Superior temporal gyrus (tissue), 1 donor: ENCODE measurements at regions not wholly inside any gene's neighbourhood (a gene's known extent, or its start where the extent isn't known, plus 50 kb on each side); places are given as distances from the start of the nearest gene placed in this dataset.
"Not testable (repeated sequence)": the region's sequence is repeated elsewhere in the genome, so short reads cannot be mapped to it uniquely, and the experiment has no call there.

Source experiments
- DNase-seq: peaks from one replicate; pipeline ENCODE4 v3.0.0-alpha.2; 2016; ENCODE audit errors: extremely low spot score

- DNase-seq = not testable (repeated sequence)
Measured at GRCh38 chr7:79625921-79626320, 172.5 kb upstream of the MAGI2 start.

DNA sequence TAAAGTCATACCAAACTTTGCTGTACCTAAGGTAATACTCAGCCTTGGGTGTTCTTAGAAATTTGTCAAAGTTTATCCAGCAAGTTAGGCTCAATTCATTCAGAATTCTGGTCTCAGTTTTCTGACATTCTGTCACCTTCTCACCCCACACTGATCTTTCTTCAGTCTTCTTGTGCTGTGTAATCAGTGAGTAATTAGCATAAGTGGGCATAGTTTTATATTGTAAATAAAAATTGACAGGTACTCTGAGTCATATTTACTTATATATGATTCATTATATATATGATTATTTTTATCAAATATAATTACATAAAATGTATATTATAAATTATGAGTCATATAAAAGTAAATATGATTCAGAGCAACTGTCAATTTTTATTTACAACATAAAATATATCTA lies 170.9 kb upstream of the MAGI2 start:
- no peak for DNase-seq

- no peak for DNase-seq
Measured at GRCh38 chr7:79622781-79623180, 169.3 kb upstream of the MAGI2 start.

DNA sequence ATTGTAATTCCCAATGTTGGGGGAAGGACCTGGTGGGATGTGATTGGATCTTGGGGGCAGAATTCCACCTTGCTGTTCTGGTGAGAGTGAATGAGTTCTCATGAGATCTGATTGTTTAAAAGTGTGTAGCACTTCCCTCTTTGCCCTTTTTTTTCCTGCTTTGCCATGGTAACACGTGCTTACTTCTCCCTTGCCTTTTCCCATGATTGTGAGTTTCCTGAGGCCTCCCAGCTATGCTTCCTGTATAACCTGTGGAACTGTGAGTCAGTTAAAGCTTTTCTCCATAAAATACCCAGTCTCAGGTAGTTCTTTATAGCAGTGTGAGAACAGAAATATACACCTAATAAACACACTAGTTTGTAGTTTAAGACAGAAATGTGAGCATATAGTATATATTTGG lies 166.8 kb upstream of the MAGI2 start:
- DNase-seq = no peak

DNA sequence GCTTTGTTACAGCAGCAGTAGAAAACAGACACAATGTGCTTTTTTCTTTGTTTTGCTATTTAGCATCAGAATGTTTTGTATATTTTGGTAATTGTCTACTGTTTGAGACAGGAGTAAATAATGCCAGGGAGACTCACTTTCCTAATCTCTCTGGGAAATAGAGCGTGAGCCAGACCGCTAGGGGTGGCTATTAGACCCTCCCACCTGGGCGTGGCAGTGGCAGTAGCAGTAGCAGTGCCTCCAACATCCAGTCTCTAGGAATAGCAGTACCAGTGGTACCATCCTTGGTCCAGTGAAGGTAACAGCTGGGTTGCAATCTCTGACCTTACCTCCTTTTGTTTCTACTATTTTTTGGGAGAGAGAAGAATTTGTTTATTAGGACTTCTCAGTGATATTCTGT lies 165.7 kb upstream of the MAGI2 start:
- no peak for DNase-seq

DNA sequence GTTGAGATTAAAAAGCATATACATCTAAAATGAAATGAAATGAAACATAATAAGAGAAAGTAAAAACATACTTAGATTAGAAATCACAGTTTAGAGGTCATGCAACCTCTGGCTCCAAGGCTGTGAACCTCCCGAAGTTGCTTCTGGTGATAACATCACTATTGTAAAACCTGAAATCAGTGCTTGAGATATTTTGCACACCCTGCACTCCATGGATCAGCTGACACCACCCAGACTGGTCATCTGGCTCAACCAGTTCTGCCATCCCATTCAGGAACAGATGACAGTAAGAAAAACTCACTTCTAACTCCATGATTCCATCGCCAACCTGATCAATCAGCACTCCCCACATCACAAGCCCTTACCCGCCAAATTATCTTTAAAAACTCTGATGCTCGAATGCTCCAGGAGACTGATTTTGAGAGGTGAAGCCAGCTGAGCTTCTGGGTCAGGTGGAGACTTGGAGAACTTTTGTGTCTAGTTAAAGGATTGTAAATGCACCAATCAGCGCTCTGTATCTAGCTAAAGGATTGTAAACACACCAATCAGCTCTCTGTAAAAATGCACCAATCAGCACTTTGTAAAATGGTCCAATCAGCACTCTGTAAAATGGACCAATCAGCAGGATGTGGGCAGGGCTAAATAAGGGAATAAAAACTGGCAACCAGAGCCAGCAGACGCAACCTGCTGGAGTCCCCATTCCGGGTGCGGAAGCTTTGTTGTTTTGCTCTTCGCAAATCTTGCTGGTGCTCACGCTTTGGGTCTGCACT lies 162.6 kb upstream of the MAGI2 start:
- DNase-seq = no peak

GRCh38 chr7:79615466-79615865 lies 162.0 kb upstream of the MAGI2 start:
- DNase-seq = no peak

- no peak for DNase-seq
Measured at GRCh38 chr7:79612903-79613302, 159.4 kb upstream of the MAGI2 start.

DNA sequence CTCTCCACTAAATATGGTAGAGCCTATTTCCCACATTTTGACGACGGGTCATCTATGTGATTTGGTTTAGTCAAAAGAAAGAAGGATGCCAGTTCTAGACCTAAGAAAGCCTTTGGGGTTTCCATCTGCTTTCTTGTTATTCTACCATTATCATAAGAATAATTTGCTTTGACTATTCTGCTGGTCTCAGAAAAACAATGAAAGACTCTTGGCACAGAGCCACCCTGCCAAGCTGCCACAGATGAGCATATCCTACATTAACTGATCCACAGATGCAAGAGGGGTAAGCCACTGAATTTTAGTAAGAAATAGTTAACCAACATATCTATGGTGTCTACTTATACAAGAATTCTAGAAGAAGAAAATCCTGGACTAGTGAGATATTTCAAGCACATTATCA lies 158.6 kb upstream of the MAGI2 start:
- no peak for DNase-seq

- DNase-seq = no peak
Measured at GRCh38 chr7:79610748-79611304, 157.4 kb upstream of the MAGI2 start.

DNA sequence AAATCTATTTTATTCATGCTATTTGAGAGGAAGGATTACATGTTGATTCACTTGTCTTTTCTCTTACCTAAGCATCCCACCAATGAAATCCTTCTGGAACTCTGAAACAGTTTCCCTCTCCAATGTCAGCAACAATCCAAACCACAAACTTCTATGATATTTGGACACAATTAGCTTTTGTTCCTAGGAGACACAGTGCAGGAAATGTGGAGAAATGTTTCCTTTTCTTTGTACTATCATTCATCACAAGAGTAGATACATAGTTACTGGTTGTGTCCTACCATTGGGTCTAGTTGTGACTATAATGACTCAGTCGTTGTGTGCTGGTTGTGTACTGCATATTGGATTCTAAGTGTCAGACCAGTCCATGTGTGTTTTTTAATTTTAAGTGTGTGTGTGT lies 156.8 kb upstream of the MAGI2 start:
- no peak for DNase-seq

GRCh38 chr7:79608005-79608404 lies 154.5 kb upstream of the MAGI2 start:
- DNase-seq = no peak

DNA sequence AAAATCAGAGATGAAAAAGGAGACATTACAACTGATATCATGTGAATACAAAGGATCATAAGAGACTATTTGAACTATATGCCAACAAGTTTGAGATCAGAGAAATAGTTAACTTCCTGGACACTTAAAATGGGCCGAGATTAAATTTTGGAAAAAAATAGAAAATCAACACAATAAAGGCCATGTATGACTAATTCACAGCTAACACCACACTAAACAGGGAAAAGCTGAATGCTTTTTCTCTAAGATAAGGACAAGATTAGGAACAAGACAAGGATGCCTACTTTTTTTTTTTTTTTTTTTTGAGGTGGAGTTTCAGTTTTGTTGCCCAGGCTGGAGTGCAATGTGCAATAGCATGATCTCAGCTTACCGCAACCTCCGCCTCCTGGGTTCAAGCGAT lies 151.4 kb upstream of the MAGI2 start:
- no peak for DNase-seq

DNA sequence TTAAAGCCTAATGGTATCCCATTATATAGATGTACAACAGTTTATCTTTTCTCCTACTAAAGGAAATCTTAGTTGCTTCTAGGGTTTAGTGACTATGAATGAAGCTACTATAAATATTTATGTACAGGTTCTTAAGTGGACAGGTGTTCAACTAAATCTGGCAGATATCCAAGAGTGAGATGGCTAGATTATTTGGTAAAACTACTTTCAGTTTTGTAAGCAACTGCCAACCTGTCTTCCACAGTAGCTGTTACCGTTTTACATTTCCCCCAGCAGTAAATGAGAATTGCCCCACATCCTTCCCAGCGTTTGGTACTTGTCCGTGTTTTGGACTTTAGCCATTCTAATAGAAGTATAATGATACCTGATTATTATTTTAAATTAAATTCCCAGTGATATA lies 144.9 kb upstream of the MAGI2 start:
- no peak for DNase-seq

GRCh38 chr7:79594671-79595070 lies 141.2 kb upstream of the MAGI2 start:
- not testable (repeated sequence) for DNase-seq

DNA sequence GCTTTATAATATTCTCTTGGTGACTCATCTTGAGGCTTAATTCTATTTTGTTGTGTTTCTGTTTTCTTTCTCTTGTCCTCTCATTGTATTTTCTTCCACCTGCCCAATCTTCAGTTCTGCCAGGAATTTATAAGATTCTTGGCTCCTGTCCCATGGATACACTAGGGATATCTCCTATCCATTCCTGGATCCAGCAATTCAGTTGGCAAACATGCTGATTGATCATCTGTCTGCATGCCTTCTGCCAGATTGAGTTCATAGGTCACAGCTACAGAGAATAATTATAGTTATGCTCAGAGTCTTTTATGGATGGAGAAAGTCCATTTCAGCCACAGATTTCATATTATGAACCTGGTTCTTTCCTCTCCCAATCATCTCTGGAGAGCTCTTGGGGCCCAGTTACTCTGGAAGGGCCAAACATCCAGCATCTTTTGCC lies 140.4 kb upstream of the MAGI2 start:
- no peak for DNase-seq

GRCh38 chr7:79590916-79591623 lies 137.6 kb upstream of the MAGI2 start:
- DNase-seq = no peak

GRCh38 chr7:79590391-79590790 lies 136.9 kb upstream of the MAGI2 start:
- no peak for DNase-seq

DNA sequence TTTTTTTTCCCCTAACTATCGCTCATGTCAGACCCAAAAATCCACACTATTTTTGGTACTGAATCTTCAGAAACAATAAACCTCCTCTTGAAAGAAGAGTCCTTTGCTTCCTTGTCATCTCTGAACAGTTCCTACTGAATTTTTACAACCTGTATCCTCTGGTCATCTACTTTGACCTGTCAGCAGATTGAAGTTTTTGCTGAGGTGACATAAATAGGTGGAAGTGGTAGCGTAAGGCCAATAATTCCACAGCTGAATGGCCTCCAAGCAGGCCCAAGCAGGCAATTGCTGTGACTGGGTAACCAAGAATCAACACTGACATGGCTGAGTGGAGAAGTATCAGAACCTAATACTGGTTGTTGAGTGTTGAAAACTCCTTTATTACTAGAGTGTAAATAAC lies 117.4 kb upstream of the MAGI2 start:
- no peak for DNase-seq

DNA sequence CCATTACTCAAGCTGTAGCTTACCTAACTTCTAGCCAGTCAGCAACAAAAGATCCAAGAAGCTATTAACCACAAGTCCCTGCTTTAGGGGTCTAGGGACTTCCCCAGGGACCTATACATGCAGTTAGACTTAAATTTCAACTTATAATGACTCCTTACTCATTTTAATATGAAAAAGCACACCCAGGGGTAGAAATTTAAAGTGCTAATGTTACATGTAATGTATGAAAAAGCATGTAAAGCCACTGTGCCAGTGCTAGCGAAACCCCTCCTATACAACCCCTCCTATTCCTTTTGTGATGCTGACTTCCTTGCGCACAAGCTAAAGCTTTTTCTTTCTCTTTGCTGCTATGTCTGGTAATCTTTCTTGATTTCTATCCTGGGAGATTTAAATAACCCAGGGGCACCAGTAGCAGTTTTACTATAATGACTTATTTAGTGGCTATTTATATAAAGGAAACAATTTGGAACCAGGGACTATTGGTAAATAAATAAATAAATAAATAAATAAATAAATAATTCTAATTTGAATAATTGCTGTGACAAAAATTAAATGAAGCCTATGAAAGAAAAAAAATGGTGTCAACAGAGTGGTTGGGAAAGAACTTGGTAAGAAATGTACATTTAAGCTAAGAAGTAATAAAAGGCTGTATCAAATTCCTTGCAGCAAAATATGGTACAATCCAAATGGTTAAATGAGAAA lies 110.5 kb upstream of the MAGI2 start:
- DNase-seq = no peak

- DNase-seq = no peak
Measured at GRCh38 chr7:79555571-79555970, 102.1 kb upstream of the MAGI2 start.

DNA sequence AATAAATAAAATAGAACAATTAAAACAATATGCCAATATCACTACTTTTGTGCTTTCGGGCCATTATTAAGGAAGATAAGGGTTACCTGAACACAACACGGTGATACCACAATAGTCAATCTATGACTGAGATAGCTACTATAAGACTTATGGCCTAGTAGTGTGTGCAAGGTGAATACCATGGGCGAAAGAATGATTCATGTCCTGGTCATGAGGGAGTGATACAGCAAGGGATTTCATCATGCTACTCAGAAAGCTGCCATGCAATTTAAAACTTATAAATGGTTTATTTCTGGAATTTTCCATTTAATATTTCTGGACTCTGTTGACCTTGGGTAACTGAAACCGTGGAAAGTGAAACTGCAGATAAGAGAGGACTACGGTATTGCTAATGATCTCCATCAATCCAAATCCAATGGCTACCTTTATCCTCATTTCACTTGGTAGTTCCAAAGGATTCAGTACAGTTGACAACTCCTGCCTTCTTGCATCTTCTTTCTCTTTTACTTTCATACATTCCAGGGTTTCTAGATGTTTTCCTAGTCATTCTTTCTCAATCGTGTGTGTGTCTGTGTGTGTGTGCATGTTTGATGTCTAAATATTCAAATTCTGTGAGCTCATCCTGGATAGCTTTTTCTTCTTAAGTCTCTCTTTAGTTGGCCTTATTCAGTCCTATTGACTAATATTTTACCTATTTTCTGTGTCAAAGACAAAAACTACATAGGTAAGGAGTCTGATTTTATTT lies 100.5 kb upstream of the MAGI2 start:
- no peak for DNase-seq
